ENCODE measurements at regions not wholly inside any gene's neighbourhood (a gene's known extent, or its start where the extent isn't known, plus 50 kb on each side); places are given as distances from the start of the nearest gene placed in this dataset.

DNA sequence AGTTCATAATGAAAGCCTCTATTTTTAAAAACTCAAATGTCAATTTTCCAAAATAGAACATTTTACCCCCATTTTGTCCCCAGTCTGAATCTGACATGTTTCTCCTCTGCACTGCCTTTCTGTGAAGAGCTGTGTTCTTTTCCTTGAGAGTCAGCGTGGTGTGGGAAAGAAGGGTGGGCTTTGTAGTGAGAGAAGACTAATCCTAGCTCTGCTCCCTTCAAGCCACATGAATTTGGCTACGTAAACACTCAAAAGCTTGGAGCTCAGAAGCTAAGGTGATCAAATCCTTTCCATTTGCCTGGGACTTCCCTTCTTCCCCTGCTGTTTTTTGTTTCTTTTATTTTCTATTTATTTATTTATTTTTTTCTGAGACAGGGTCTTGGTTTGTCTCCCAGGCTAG is 598.5 kb downstream of the TLR4 start:
- Histone ChIP-seq H3K4me2 (ENCODE audit: insufficient read depth, insufficient read length, low read length) (no peak overlapping the region), H3K9me3 (ENCODE audit: control insufficient read depth, low read depth, low read length) (no peaks in the 10 kb centered on the region), H4K8ac (replicated peaks; ENCODE audit: insufficient read length, low read depth, low read length) (no peak overlapping the region), H2BK15ac (ENCODE audit: low read depth, low read length) (no peak overlapping the region), H4K5ac (ENCODE audit: insufficient read length, low read depth, low read length) (no peak overlapping the region), H3K18ac (ENCODE audit: insufficient read length, low read depth, low read length) (no peak overlapping the region), H2BK120ac (ENCODE audit: low read depth, low read length, poor library complexity, severe bottlenecking) (no peak overlapping the region), H3K23me2 (ENCODE audit: insufficient read length, low read depth, low read length, poor library complexity, severe bottlenecking) (no peaks in the 10 kb centered on the region), H2BK12ac (ENCODE audit: insufficient read length, low read depth, low read length) (no peak overlapping the region), H3K79me2 (ENCODE audit: insufficient read depth, low read length) (no peaks in the 10 kb centered on the region), H3K27ac (ENCODE audit: insufficient read length, low read depth, low read length) (no peak overlapping the region), H3K56ac (ENCODE audit: insufficient read length, low read depth, low read length) (no peak overlapping the region), H3K79me1 (ENCODE audit: insufficient read depth, low read depth, low read length, poor library complexity, severe bottlenecking) (no peaks in the 10 kb centered on the region), H2AK5ac (ENCODE audit: insufficient read length, low read length) (no peak overlapping the region), H2BK5ac (ENCODE audit: insufficient read length, low read length) (no peak overlapping the region), H4K20me1 (ENCODE audit: control insufficient read depth, insufficient read depth, insufficient read length) (no peaks in the 10 kb centered on the region), H3T11ph (ENCODE audit: low read length) (no peak overlapping the region), H2BK20ac (ENCODE audit: low read depth, low read length, poor library complexity, severe bottlenecking) (no peak overlapping the region), H2AFZ (ENCODE audit: low read length) (no peak overlapping the region), H3K23ac (ENCODE audit: insufficient read length, low read depth, low read length) (no peak overlapping the region), H3K4ac (ENCODE audit: low read depth, low read length) (no peak overlapping the region), H3K14ac (ENCODE audit: insufficient read depth, low read length) (no peak overlapping the region), H4K91ac (ENCODE audit: insufficient read length, low read depth, low read length) (no peak overlapping the region), H3K4me1 (ENCODE audit: insufficient read depth, low read length) (no peaks in the 10 kb centered on the region), H3K9ac (ENCODE audit: extremely low read depth, insufficient read length, low read length) (no peak overlapping the region), H3K27me3 (ENCODE audit: insufficient read depth, low read length) (no peaks in the 10 kb centered on the region)
- Mint-ChIP-seq H3K9me3 (no peaks in the 10 kb centered on the region), H3K4me1 (peaks cover 3 to 4% of the 10 kb centered on the region in 2 experiments; a peak in 1 of 4 replicates), H3K36me3 (ENCODE audit: insufficient read depth in 1 of 3, low read depth in 3 of 3) (no peaks in the 10 kb centered on the region), H3K27me3 (ENCODE audit: low read depth) (no peaks in the 10 kb centered on the region), H3K4me3 (no peak overlapping the region), H3K27ac (no peak overlapping the region)
- WGBS (ENCODE audit: extremely low coverage, insufficient read length, low lambda C conversion rate) = no CpG with 5 or more reads among the region's 2 CpGs
- DNase-seq = no peak
- TF ChIP-seq, protein P1, sequence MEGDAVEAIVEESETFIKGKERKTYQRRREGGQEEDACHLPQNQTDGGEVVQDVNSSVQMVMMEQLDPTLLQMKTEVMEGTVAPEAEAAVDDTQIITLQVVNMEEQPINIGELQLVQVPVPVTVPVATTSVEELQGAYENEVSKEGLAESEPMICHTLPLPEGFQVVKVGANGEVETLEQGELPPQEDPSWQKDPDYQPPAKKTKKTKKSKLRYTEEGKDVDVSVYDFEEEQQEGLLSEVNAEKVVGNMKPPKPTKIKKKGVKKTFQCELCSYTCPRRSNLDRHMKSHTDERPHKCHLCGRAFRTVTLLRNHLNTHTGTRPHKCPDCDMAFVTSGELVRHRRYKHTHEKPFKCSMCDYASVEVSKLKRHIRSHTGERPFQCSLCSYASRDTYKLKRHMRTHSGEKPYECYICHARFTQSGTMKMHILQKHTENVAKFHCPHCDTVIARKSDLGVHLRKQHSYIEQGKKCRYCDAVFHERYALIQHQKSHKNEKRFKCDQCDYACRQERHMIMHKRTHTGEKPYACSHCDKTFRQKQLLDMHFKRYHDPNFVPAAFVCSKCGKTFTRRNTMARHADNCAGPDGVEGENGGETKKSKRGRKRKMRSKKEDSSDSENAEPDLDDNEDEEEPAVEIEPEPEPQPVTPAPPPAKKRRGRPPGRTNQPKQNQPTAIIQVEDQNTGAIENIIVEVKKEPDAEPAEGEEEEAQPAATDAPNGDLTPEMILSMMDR (conservative IDR thresholded peaks at IDR 0.05) = no peak

Data from H9 (cell line).